ENCODE measurements at regions not wholly inside any gene's neighbourhood (a gene's known extent, or its start where the extent isn't known, plus 50 kb on each side); places are given as distances from the start of the nearest gene placed in this dataset.

GRCh38 chr17:77755410-77755963 lies 203.0 kb upstream of the TNRC6C start:
- Mint-ChIP-seq H3K4me1 (no peaks in the 10 kb centered on the region), H3K9me3 (peaks cover 0 to 9% (median 0%) of the 10 kb centered on the region in 11 donors), H3K27ac (no peak overlapping the region), H3K4me3 (no peak overlapping the region), H3K27me3 (peaks cover 0 to 2% (median 0%) of the 10 kb centered on the region in 5 donors), H3K36me3 (no peaks in the 10 kb centered on the region)
- DNase-seq (no peak), ATAC-seq (no peak)
- Histone ChIP-seq H3K4me3 (ENCODE audit: low read length) (no peak overlapping the region), H3K27me3 (ENCODE audit: control insufficient read depth in 2 of 2, insufficient read depth in 2 of 2, low read length in 2 of 2) (no peaks in the 10 kb centered on the region), H3K36me3 (ENCODE audit: control insufficient read depth in 2 of 3, insufficient read depth in 3 of 3, low read length in 3 of 3) (no peaks in the 10 kb centered on the region), H3K9me3 (ENCODE audit: control insufficient read depth in 2 of 3, low read length in 3 of 3) (no peaks in the 10 kb centered on the region), H3K4me1 (ENCODE audit: control insufficient read depth in 2 of 2, insufficient read depth in 2 of 2, low read length in 2 of 2) (no peaks in the 10 kb centered on the region), H3K27ac (ENCODE audit: low read depth, low read length) (no peak overlapping the region)
- intact Hi-C loops (cut with micrococcal nuclease): no loop called here
- CTCF ChIA-PET: no interaction called here
- POLR2A ChIA-PET: no interaction called here

GRCh38 chr17:77756028-77756427 lies 202.5 kb upstream of the TNRC6C start:
- ChIA-PET POLR2A (no interaction called here), CTCF (no interaction called here)
- no peaks in the 10 kb centered on the region for H3K27me3 Mint-ChIP-seq
- H3K36me3 ChIP-seq (ENCODE audit: control insufficient read depth in 2 of 3, insufficient read depth in 3 of 3, low read length in 3 of 3): no peaks in the 10 kb centered on the region
- no peak overlapping the region for H3K27ac ChIP-seq (ENCODE audit: low read depth, low read length)
- H3K36me3 Mint-ChIP-seq: no peaks in the 10 kb centered on the region
- H3K4me1 Mint-ChIP-seq: no peaks in the 10 kb centered on the region
- DNase-seq (no peak), ATAC-seq (no peak)
- no peaks in the 10 kb centered on the region for H3K27me3 ChIP-seq (ENCODE audit: control insufficient read depth in 2 of 2, insufficient read depth in 2 of 2, low read length in 2 of 2)
- intact Hi-C loops (cut with micrococcal nuclease): no loop called here
- no peaks in the 10 kb centered on the region for H3K9me3 ChIP-seq (ENCODE audit: control insufficient read depth in 2 of 3, low read length in 3 of 3)
- no peaks in the 10 kb centered on the region for H3K4me1 ChIP-seq (ENCODE audit: control insufficient read depth in 2 of 2, insufficient read depth in 2 of 2, low read length in 2 of 2)
- H3K4me3 ChIP-seq (ENCODE audit: low read length): no peak overlapping the region
- H3K4me3 Mint-ChIP-seq: no peak overlapping the region
- H3K9me3 Mint-ChIP-seq: peaks cover 0 to 9% (median 0%) of the 10 kb centered on the region in 11 donors
- H3K27ac Mint-ChIP-seq: peak overlapping the region in 1 of 9 donors; percentile 46

GRCh38 chr17:77756846-77757560 lies 201.5 kb upstream of the TNRC6C start:
- no peak overlapping the region for H3K27ac Mint-ChIP-seq
- intact Hi-C loops (cut with micrococcal nuclease): no loop called here
- no peak overlapping the region for H3K4me3 ChIP-seq (ENCODE audit: low read length)
- ChIA-PET CTCF (no interaction called here), POLR2A (no interaction called here)
- no peaks in the 10 kb centered on the region for H3K4me1 ChIP-seq (ENCODE audit: control insufficient read depth in 2 of 2, insufficient read depth in 2 of 2, low read length in 2 of 2)
- no peak overlapping the region for H3K27ac ChIP-seq (ENCODE audit: low read depth, low read length)
- H3K36me3 Mint-ChIP-seq: no peaks in the 10 kb centered on the region
- no peaks in the 10 kb centered on the region for H3K27me3 ChIP-seq (ENCODE audit: control insufficient read depth in 2 of 2, insufficient read depth in 2 of 2, low read length in 2 of 2)
- H3K27me3 Mint-ChIP-seq: no peaks in the 10 kb centered on the region
- H3K4me1 Mint-ChIP-seq: no peaks in the 10 kb centered on the region
- no peaks in the 10 kb centered on the region for H3K9me3 ChIP-seq (ENCODE audit: control insufficient read depth in 2 of 3, low read length in 3 of 3)
- H3K4me3 Mint-ChIP-seq: no peak overlapping the region
- H3K9me3 Mint-ChIP-seq: peaks cover 0 to 9% (median 0%) of the 10 kb centered on the region in 11 donors
- DNase-seq (no peak), ATAC-seq (no peak)
- H3K36me3 ChIP-seq (ENCODE audit: control insufficient read depth in 2 of 3, insufficient read depth in 3 of 3, low read length in 3 of 3): no peaks in the 10 kb centered on the region

GRCh38 chr17:77757561-77757898 lies 201.0 kb upstream of the TNRC6C start:
- Histone ChIP-seq H3K4me3 (ENCODE audit: low read length) (no peak overlapping the region), H3K36me3 (ENCODE audit: control insufficient read depth in 2 of 3, insufficient read depth in 3 of 3, low read length in 3 of 3) (no peaks in the 10 kb centered on the region), H3K27ac (ENCODE audit: low read depth, low read length) (no peak overlapping the region), H3K9me3 (ENCODE audit: control insufficient read depth in 2 of 3, low read length in 3 of 3) (no peaks in the 10 kb centered on the region), H3K27me3 (ENCODE audit: control insufficient read depth in 2 of 2, insufficient read depth in 2 of 2, low read length in 2 of 2) (no peaks in the 10 kb centered on the region), H3K4me1 (ENCODE audit: control insufficient read depth in 2 of 2, insufficient read depth in 2 of 2, low read length in 2 of 2) (no peaks in the 10 kb centered on the region)
- Mint-ChIP-seq H3K4me1 (no peaks in the 10 kb centered on the region), H3K4me3 (no peak overlapping the region), H3K36me3 (no peaks in the 10 kb centered on the region), H3K27ac (no peak overlapping the region), H3K9me3 (peaks cover 0 to 9% (median 0%) of the 10 kb centered on the region in 11 donors), H3K27me3 (no peaks in the 10 kb centered on the region)
- ChIA-PET CTCF (no interaction called here), POLR2A (no interaction called here)
- intact Hi-C loops (cut with micrococcal nuclease): no loop called here
- ATAC-seq (no peak), DNase-seq (no peak)

- Mint-ChIP-seq H3K27me3 (peaks cover 0 to 10% (median 0%) of the 10 kb centered on the region in 5 donors), H3K36me3 (no peaks in the 10 kb centered on the region), H3K4me1 (no peaks in the 10 kb centered on the region), H3K9me3 (peaks cover 0 to 1% (median 0%) of the 10 kb centered on the region in 11 donors), H3K27ac (no peak overlapping the region), H3K4me3 (no peak overlapping the region)
- Histone ChIP-seq H3K9me3 (ENCODE audit: control insufficient read depth in 2 of 3, low read length in 3 of 3) (no peaks in the 10 kb centered on the region), H3K4me1 (ENCODE audit: control insufficient read depth in 2 of 2, insufficient read depth in 2 of 2, low read length in 2 of 2) (no peaks in the 10 kb centered on the region), H3K36me3 (ENCODE audit: control insufficient read depth in 2 of 3, insufficient read depth in 3 of 3, low read length in 3 of 3) (no peaks in the 10 kb centered on the region), H3K4me3 (ENCODE audit: low read length) (no peak overlapping the region), H3K27me3 (ENCODE audit: control insufficient read depth in 2 of 2, insufficient read depth in 2 of 2, low read length in 2 of 2) (no peaks in the 10 kb centered on the region), H3K27ac (ENCODE audit: low read depth, low read length) (no peak overlapping the region)
- intact Hi-C loops (cut with micrococcal nuclease): no loop called here
- POLR2A ChIA-PET: no interaction called here
- ATAC-seq: no peak
- no peak for DNase-seq
- CTCF ChIA-PET: no interaction called here
Observed at GRCh38 chr17:77763023-77763422, 195.5 kb upstream of the TNRC6C start.

GRCh38 chr17:77763575-77763974 lies 194.9 kb upstream of the TNRC6C start:
- no peaks in the 10 kb centered on the region for H3K4me1 ChIP-seq (ENCODE audit: control insufficient read depth in 2 of 2, insufficient read depth in 2 of 2, low read length in 2 of 2)
- peaks cover 0 to 1% (median 0%) of the 10 kb centered on the region in 7 donors for H3K4me1 Mint-ChIP-seq
- ChIA-PET CTCF (no interaction called here), POLR2A (no interaction called here)
- no peak for DNase-seq
- H3K27ac ChIP-seq (ENCODE audit: low read depth, low read length): no peak overlapping the region
- H3K27ac Mint-ChIP-seq: no peak overlapping the region
- peaks cover 0 to 1% (median 0%) of the 10 kb centered on the region in 11 donors for H3K9me3 Mint-ChIP-seq
- H3K36me3 ChIP-seq (ENCODE audit: control insufficient read depth in 2 of 3, insufficient read depth in 3 of 3, low read length in 3 of 3): no peaks in the 10 kb centered on the region
- H3K27me3 ChIP-seq (ENCODE audit: control insufficient read depth in 2 of 2, insufficient read depth in 2 of 2, low read length in 2 of 2): no peaks in the 10 kb centered on the region
- ATAC-seq: no peak
- H3K4me3 Mint-ChIP-seq: no peak overlapping the region
- intact Hi-C loops (cut with micrococcal nuclease): no loop called here
- no peaks in the 10 kb centered on the region for H3K9me3 ChIP-seq (ENCODE audit: control insufficient read depth in 2 of 3, low read length in 3 of 3)
- no peak overlapping the region for H3K4me3 ChIP-seq (ENCODE audit: low read length)
- no peaks in the 10 kb centered on the region for H3K36me3 Mint-ChIP-seq
- peaks cover 0 to 11% (median 0%) of the 10 kb centered on the region in 5 donors for H3K27me3 Mint-ChIP-seq

GRCh38 chr17:77765292-77765691 lies 193.2 kb upstream of the TNRC6C start:
- ChIA-PET CTCF (no interaction called here), POLR2A (interaction anchor here (0.6 kb wide), 1 partner anchor 461 kb away, joined by 3 read pairs; no protein-coding TSS in a partner anchor)
- Mint-ChIP-seq H3K27me3 (peaks cover 0 to 14% (median 0%) of the 10 kb centered on the region in 5 donors), H3K4me3 (no peak overlapping the region), H3K36me3 (no peaks in the 10 kb centered on the region), H3K9me3 (peaks cover 0 to 1% (median 0%) of the 10 kb centered on the region in 11 donors), H3K4me1 (peaks cover 0 to 1% (median 0%) of the 10 kb centered on the region in 7 donors), H3K27ac (no peak overlapping the region)
- intact Hi-C loops (cut with micrococcal nuclease): no loop called here
- Histone ChIP-seq H3K27ac (ENCODE audit: low read depth, low read length) (no peak overlapping the region), H3K4me3 (ENCODE audit: low read length) (no peak overlapping the region), H3K36me3 (ENCODE audit: control insufficient read depth in 2 of 3, insufficient read depth in 3 of 3, low read length in 3 of 3) (no peaks in the 10 kb centered on the region), H3K9me3 (ENCODE audit: control insufficient read depth in 2 of 3, low read length in 3 of 3) (no peaks in the 10 kb centered on the region), H3K4me1 (ENCODE audit: control insufficient read depth in 2 of 2, insufficient read depth in 2 of 2, low read length in 2 of 2) (no peaks in the 10 kb centered on the region), H3K27me3 (ENCODE audit: control insufficient read depth in 2 of 2, insufficient read depth in 2 of 2, low read length in 2 of 2) (no peaks in the 10 kb centered on the region)
- ATAC-seq (no peak), DNase-seq (no peak)
